ENCODE measurements at regions not wholly inside any gene's neighbourhood (a gene's known extent, or its start where the extent isn't known, plus 50 kb on each side); places are given as distances from the start of the nearest gene placed in this dataset.

GRCh38 chr9:89926167-89926566, 321.4 kb downstream of the GADD45G start:
- TF ChIP-seq ZNF274 (IDR thresholded peaks at IDR 0.05; ENCODE audit: low read depth, low read length) (no peak), YY1 (IDR thresholded peaks at IDR 0.05; ENCODE audit: insufficient read depth, insufficient read length) (no peak)
